DMS 273 (cell line): ENCODE measurements at regions not wholly inside any gene's neighbourhood (a gene's known extent, or its start where the extent isn't known, plus 50 kb on each side); places are given as distances from the start of the nearest gene placed in this dataset.
A peak's percentile ranks its signal among the peaks of the same experiment; 100 is the strongest.

ENCODE experiments used
- DNase-seq: peaks from one replicate; lab custom pipeline; 2025; ENCODE audit not compliant: unreplicated experiment; lab: John Stamatoyannopoulos, UW

GRCh38 chr9:2351324-2351723 is 270.3 kb upstream of the VLDLR start:
- DNase-seq = no peak

- DNase-seq = no peak
Measured at GRCh38 chr9:2354216-2354615, 267.4 kb upstream of the VLDLR start.

GRCh38 chr9:2354856-2355696 is 266.5 kb upstream of the VLDLR start:
- DNase-seq = no peak

- peak; percentile 14 for DNase-seq
Measured at GRCh38 chr9:2355697-2355983, 265.9 kb upstream of the VLDLR start.

- DNase-seq = no peak
Measured at GRCh38 chr9:2356041-2356790, 265.4 kb upstream of the VLDLR start.

- DNase-seq = no peak
Measured at GRCh38 chr9:2359891-2360471, 261.6 kb upstream of the VLDLR start.

GRCh38 chr9:2362150-2362549 is 259.4 kb upstream of the VLDLR start:
- no peak for DNase-seq

GRCh38 chr9:2363138-2363745 is 258.3 kb upstream of the VLDLR start:
- DNase-seq = no peak

- no peak for DNase-seq
Measured at GRCh38 chr9:2363781-2364180, 257.8 kb upstream of the VLDLR start.

- DNase-seq = no peak
Measured at GRCh38 chr9:2367970-2368369, 253.6 kb upstream of the VLDLR start.

GRCh38 chr9:2373648-2374047 is 247.9 kb upstream of the VLDLR start:
- DNase-seq = no peak

- DNase-seq = no peak
Measured at GRCh38 chr9:2375114-2375513, 246.5 kb upstream of the VLDLR start.

- no peak for DNase-seq
Measured at GRCh38 chr9:2377117-2377516, 244.5 kb upstream of the VLDLR start.

GRCh38 chr9:2377834-2378233 is 243.8 kb upstream of the VLDLR start:
- DNase-seq = no peak

GRCh38 chr9:2378266-2378665 is 243.3 kb upstream of the VLDLR start:
- DNase-seq = no peak

- no peak for DNase-seq
Measured at GRCh38 chr9:2378816-2379215, 242.8 kb upstream of the VLDLR start.

- DNase-seq = no peak
Measured at GRCh38 chr9:2384741-2385140, 236.8 kb upstream of the VLDLR start.

- peak; percentile 81 for DNase-seq
Measured at GRCh38 chr9:2385746-2386145, 235.8 kb upstream of the VLDLR start.

GRCh38 chr9:2386566-2386965 is 235.0 kb upstream of the VLDLR start:
- no peak for DNase-seq

GRCh38 chr9:2387166-2387565 is 234.4 kb upstream of the VLDLR start:
- DNase-seq = no peak

- no peak for DNase-seq
Measured at GRCh38 chr9:2389404-2389803, 232.2 kb upstream of the VLDLR start.

GRCh38 chr9:2390028-2390427 is 231.6 kb upstream of the VLDLR start:
- no peak for DNase-seq
